ENCODE measurements at regions not wholly inside any gene's neighbourhood (a gene's known extent, or its start where the extent isn't known, plus 50 kb on each side); places are given as distances from the start of the nearest gene placed in this dataset.
A peak's percentile ranks its signal among the peaks of the same experiment; 100 is the strongest.
"Not testable (repeated sequence)": the region's sequence is repeated elsewhere in the genome, so short reads cannot be mapped to it uniquely, and the experiment has no call there.

GRCh38 chr2:131753640-131754561 lies 226.2 kb downstream of the CCDC74A start:
- H3K36me3 ChIP-seq: no peaks in the 10 kb centered on the region
- H3K4me3 ChIP-seq (ENCODE audit: low read depth, low read length): no peak overlapping the region
- H3K27me3 ChIP-seq (ENCODE audit: insufficient read depth, low read depth, severe bottlenecking): no peaks in the 10 kb centered on the region
- no peak for TF ChIP-seq CTCF (IDR thresholded peaks at IDR 0.05; ENCODE audit: low read depth, low read length)
- H3K9me3 ChIP-seq (ENCODE audit: severe bottlenecking): no peaks in the 10 kb centered on the region
- no peak overlapping the region for H3K27ac ChIP-seq
- DNase-seq: no peak

GRCh38 chr2:131754929-131755720 lies 227.4 kb downstream of the CCDC74A start:
- DNase-seq: no peak
- TF ChIP-seq CTCF (IDR thresholded peaks at IDR 0.05; ENCODE audit: low read depth, low read length): no peak
- H3K36me3 ChIP-seq: no peaks in the 10 kb centered on the region
- H3K9me3 ChIP-seq (ENCODE audit: severe bottlenecking): no peaks in the 10 kb centered on the region
- no peaks in the 10 kb centered on the region for H3K27me3 ChIP-seq (ENCODE audit: insufficient read depth, low read depth, severe bottlenecking)
- H3K4me3 ChIP-seq (ENCODE audit: low read depth, low read length): no peak overlapping the region
- H3K27ac ChIP-seq: no peak overlapping the region

- H3K4me3 ChIP-seq (ENCODE audit: low read depth, low read length): no peak overlapping the region
- TF ChIP-seq CTCF (IDR thresholded peaks at IDR 0.05; ENCODE audit: low read depth, low read length): no peak
- H3K27me3 ChIP-seq (ENCODE audit: insufficient read depth, low read depth, severe bottlenecking): no peaks in the 10 kb centered on the region
- no peaks in the 10 kb centered on the region for H3K36me3 ChIP-seq
- H3K9me3 ChIP-seq (ENCODE audit: severe bottlenecking): no peaks in the 10 kb centered on the region
- H3K27ac ChIP-seq: no peak overlapping the region
- DNase-seq: no peak
Measured at GRCh38 chr2:131756141-131756907, 228.6 kb downstream of the CCDC74A start.

GRCh38 chr2:131758941-131759340 lies 231.3 kb downstream of the CCDC74A start:
- not testable (repeated sequence) for H3K27me3 ChIP-seq (ENCODE audit: insufficient read depth, low read depth, severe bottlenecking); H3K4me3 ChIP-seq (ENCODE audit: low read depth, low read length); DNase-seq; H3K36me3 ChIP-seq; H3K9me3 ChIP-seq (ENCODE audit: severe bottlenecking); H3K27ac ChIP-seq

GRCh38 chr2:131774955-131775555 lies 247.4 kb downstream of the CCDC74A start:
- not testable (repeated sequence) for H3K4me3 ChIP-seq (ENCODE audit: low read depth, low read length); H3K36me3 ChIP-seq; DNase-seq

GRCh38 chr2:131775903-131776506 lies 248.3 kb downstream of the CCDC74A start:
- H3K9me3 ChIP-seq (ENCODE audit: severe bottlenecking); H3K27ac ChIP-seq; H3K4me3 ChIP-seq (ENCODE audit: low read depth, low read length); H3K36me3 ChIP-seq; H3K27me3 ChIP-seq (ENCODE audit: insufficient read depth, low read depth, severe bottlenecking); DNase-seq: not testable (repeated sequence)
- peak; percentile 22; the same call in 1 of the 2 replicates for TF ChIP-seq CTCF (IDR thresholded peaks at IDR 0.05; ENCODE audit: low read depth, low read length)

More at GRCh38 chr2:131774955-131775555, 247.4 kb downstream of the CCDC74A start:
- H3K27ac ChIP-seq; H3K27me3 ChIP-seq (ENCODE audit: insufficient read depth, low read depth, severe bottlenecking); H3K9me3 ChIP-seq (ENCODE audit: severe bottlenecking): not testable (repeated sequence)

- not testable (repeated sequence) for H3K27me3 ChIP-seq (ENCODE audit: insufficient read depth, low read depth, severe bottlenecking); H3K4me3 ChIP-seq (ENCODE audit: low read depth, low read length); H3K27ac ChIP-seq
Measured at GRCh38 chr2:131780446-131780845, 252.8 kb downstream of the CCDC74A start.

More at GRCh38 chr2:131780446-131780845, 252.8 kb downstream of the CCDC74A start:
- not testable (repeated sequence) for H3K36me3 ChIP-seq; H3K9me3 ChIP-seq (ENCODE audit: severe bottlenecking); DNase-seq
